T-helper 9 cell (primary cell): ENCODE measurements at regions not wholly inside any gene's neighbourhood (a gene's known extent, or its start where the extent isn't known, plus 50 kb on each side); places are given as distances from the start of the nearest gene placed in this dataset.

Experiments used
- DNase-seq: peaks from one replicate; pipeline ENCODE4 v3.0.0-alpha.2; 2020

- no peak for DNase-seq
Observed at GRCh38 chr1:4932311-4933030, 278.1 kb downstream of the AJAP1 start.

- no peak for DNase-seq
Observed at GRCh38 chr1:4931486-4931885, 277.1 kb downstream of the AJAP1 start.

- no peak for DNase-seq
Observed at GRCh38 chr1:4928186-4928585, 273.8 kb downstream of the AJAP1 start.

- no peak for DNase-seq
Observed at GRCh38 chr1:4924356-4924755, 269.9 kb downstream of the AJAP1 start.

GRCh38 chr1:4916610-4917009, 262.2 kb downstream of the AJAP1 start:
- no peak for DNase-seq

- DNase-seq, result no peak
Observed at GRCh38 chr1:4915154-4915553, 260.7 kb downstream of the AJAP1 start.

GRCh38 chr1:4908486-4908885, 254.1 kb downstream of the AJAP1 start:
- no peak for DNase-seq

- no peak for DNase-seq
Observed at GRCh38 chr1:4894566-4894965, 240.2 kb downstream of the AJAP1 start.

GRCh38 chr1:4880626-4881025, 226.2 kb downstream of the AJAP1 start:
- DNase-seq, result no peak

GRCh38 chr1:4877426-4877825, 223.0 kb downstream of the AJAP1 start:
- DNase-seq, result no peak

- no peak for DNase-seq
Observed at GRCh38 chr1:4871373-4871772, 217.0 kb downstream of the AJAP1 start.

GRCh38 chr1:4868521-4868920, 214.1 kb downstream of the AJAP1 start:
- DNase-seq, result no peak

- DNase-seq, result no peak
Observed at GRCh38 chr1:4856396-4856795, 202.0 kb downstream of the AJAP1 start.

- DNase-seq, result no peak
Observed at GRCh38 chr1:4854367-4854766, 200.0 kb downstream of the AJAP1 start.

GRCh38 chr1:4853904-4854303, 199.5 kb downstream of the AJAP1 start:
- no peak for DNase-seq

- no peak for DNase-seq
Observed at GRCh38 chr1:4851385-4852065, 197.1 kb downstream of the AJAP1 start.

GRCh38 chr1:4848431-4848830, 194.0 kb downstream of the AJAP1 start:
- no peak for DNase-seq

- DNase-seq, result no peak
Observed at GRCh38 chr1:4847711-4848110, 193.3 kb downstream of the AJAP1 start.
